CD14-positive monocyte (primary cell): ENCODE measurements at regions not wholly inside any gene's neighbourhood (a gene's known extent, or its start where the extent isn't known, plus 50 kb on each side); places are given as distances from the start of the nearest gene placed in this dataset.
"Not testable (repeated sequence)": the region's sequence is repeated elsewhere in the genome, so short reads cannot be mapped to it uniquely, and the experiment has no call there.

Source experiments
- DNase-seq, 3 donors: peaks; one replicate each; pipeline ENCODE4 v3.0.0-alpha.2; 2011 to 2022
- H2AFZ ChIP-seq: 2 replicates; pipeline ENCODE4 v1.6.0; 2012; ENCODE audit warnings: mild to moderate bottlenecking, low read depth, low read length, inconsistent platforms; ENCODE audit not compliant: insufficient read depth, poor library complexity, severe bottlenecking
- H3K27ac ChIP-seq, 2 donors: 1 replicate in 1 of 2; 2 replicates in 1 of 2; pipeline ENCODE4 v1.5.1; 2012 to 2013; ENCODE audit warnings: low read length in 2 of 2, control low read depth in 1 of 2, inconsistent platforms in 1 of 2, low read depth in 1 of 2, mild to moderate bottlenecking in 1 of 2
- H3K27me3 ChIP-seq, 2 donors: one replicate each; pipeline versions ENCODE4 v1.6.0 to v1.6.1; 2011 to 2013; ENCODE audit warnings: low read length in 2 of 2; ENCODE audit not compliant: control insufficient read depth in 2 of 2, insufficient read depth in 2 of 2
- H3K36me3 ChIP-seq, 2 donors: replicated peaks in 1 of 2; 1 replicate in 1 of 2; 2 replicates in 1 of 2; pipeline versions ENCODE4 v1.5.1 to v1.6.1; 2012 to 2013; ENCODE audit warnings: low read length in 2 of 2, control low read depth in 1 of 2, inconsistent platforms in 1 of 2, mild to moderate bottlenecking in 1 of 2; ENCODE audit not compliant: insufficient read depth in 2 of 2, control insufficient read depth in 1 of 2
- H3K4me1 ChIP-seq, 2 donors: 1 replicate in 1 of 2; 2 replicates in 1 of 2; pipeline versions ENCODE4 v1.5.1 to v1.6.1; 2012 to 2013; ENCODE audit warnings: low read length in 2 of 2, control low read depth in 1 of 2, inconsistent platforms in 1 of 2, mild to moderate bottlenecking in 1 of 2, moderate library complexity in 1 of 2; ENCODE audit not compliant: insufficient read depth in 2 of 2, control insufficient read depth in 1 of 2
- H3K4me2 ChIP-seq: replicated peaks from 2 replicates; pipeline ENCODE3; 2012; ENCODE audit warnings: low read length, moderate library complexity, mild to moderate bottlenecking; ENCODE audit not compliant: poor library complexity, severe bottlenecking; ENCODE audit errors: extremely low read depth
- H3K4me3 ChIP-seq, 3 experiments: fragments of 200-600 bp in 1 of 3; sonication (generic) in 1 of 3; replicated peaks in 1 of 3; 1 replicate in 2 of 3; 2 replicates in 1 of 3; pipeline ENCODE4 v1.5.1; 2011 to 2013; ENCODE audit warnings: low read length in 3 of 3, mild to moderate bottlenecking in 3 of 3, control low read depth in 2 of 3, low read depth in 2 of 3, inconsistent platforms in 1 of 3, moderate library complexity in 1 of 3
- H3K79me2 ChIP-seq: 2 replicates; pipeline ENCODE4 v1.6.0; 2012; ENCODE audit warnings: mild to moderate bottlenecking, control low read depth, inconsistent platforms, low read length, moderate library complexity; ENCODE audit not compliant: insufficient read depth
- H3K9ac ChIP-seq: 2 replicates; pipeline ENCODE4 v1.6.0; 2017; ENCODE audit warnings: low read length, mild to moderate bottlenecking; ENCODE audit not compliant: insufficient read depth, poor library complexity, severe bottlenecking
- H3K9me3 ChIP-seq, 2 donors: replicated peaks in 1 of 2; 1 replicate in 1 of 2; 2 replicates in 1 of 2; pipeline versions ENCODE4 v1.5.1 to v1.6.1; 2012 to 2013; ENCODE audit warnings: low read length in 2 of 2, control low read depth in 1 of 2; ENCODE audit not compliant: control insufficient read depth in 1 of 2, insufficient read depth in 1 of 2
- H4K20me1 ChIP-seq: 2 replicates; pipeline ENCODE4 v1.6.0; 2012; ENCODE audit warnings: mild to moderate bottlenecking, low read length, control low read depth, moderate library complexity; ENCODE audit not compliant: insufficient read depth
- H3K27ac Mint-ChIP-seq, 7 donors: one replicate each; pipeline ENCODE4 v1.8.0; 2020; ENCODE audit warnings: mild to moderate bottlenecking in 7 of 7, mixed read lengths in 7 of 7, moderate library complexity in 6 of 7, inconsistent platforms in 2 of 7
- H3K27me3 Mint-ChIP-seq, 3 donors: one replicate each; pipeline ENCODE4 v1.8.0; 2021 to 2022; ENCODE audit warnings: low read depth in 3 of 3, mild to moderate bottlenecking in 3 of 3, mixed read lengths in 3 of 3, moderate library complexity in 3 of 3, inconsistent platforms in 1 of 3
- H3K36me3 Mint-ChIP-seq, 2 donors: one replicate each; pipeline ENCODE4 v1.8.0; 2020; ENCODE audit warnings: mixed read lengths in 2 of 2, inconsistent platforms in 1 of 2, mild to moderate bottlenecking in 1 of 2
- H3K4me1 Mint-ChIP-seq: one replicate; pipeline ENCODE4 v1.8.0; 2020; ENCODE audit warnings: mild to moderate bottlenecking, mixed read lengths
- H3K4me3 Mint-ChIP-seq, 2 donors: one replicate each; pipeline ENCODE4 v1.8.0; 2020; ENCODE audit warnings: mild to moderate bottlenecking in 2 of 2, mixed read lengths in 2 of 2, moderate library complexity in 1 of 2
- H3K9me3 Mint-ChIP-seq, 7 donors: one replicate each; pipeline ENCODE4 v1.8.0; 2020 to 2022; ENCODE audit warnings: mixed read lengths in 7 of 7, mild to moderate bottlenecking in 6 of 7, moderate library complexity in 6 of 7, inconsistent platforms in 2 of 7
- WGBS: methylation state at CpG from one replicate; pipeline ENCODE4 v1.1.5; 2013; ENCODE audit warnings: missing lambda C conversion rate; ENCODE audit not compliant: insufficient coverage; 5-methylcytosine and 5-hydroxymethylcytosine counted together
- intact Hi-C, 2 donors: fragments of 100-400 bp; cut with micrococcal nuclease; formaldehyde crosslinking; loops; one replicate each; pipeline versions ENCODE4 v1.15.0 to v1.15.1; 2023
- TF ChIP-seq, protein P1 (sequence below): fragments of 200-600 bp; IDR thresholded peaks from one replicate; pipeline ENCODE4 v1.8.0; 2022; ENCODE audit warnings: antibody characterized with exemption, mild to moderate bottlenecking

DNA sequence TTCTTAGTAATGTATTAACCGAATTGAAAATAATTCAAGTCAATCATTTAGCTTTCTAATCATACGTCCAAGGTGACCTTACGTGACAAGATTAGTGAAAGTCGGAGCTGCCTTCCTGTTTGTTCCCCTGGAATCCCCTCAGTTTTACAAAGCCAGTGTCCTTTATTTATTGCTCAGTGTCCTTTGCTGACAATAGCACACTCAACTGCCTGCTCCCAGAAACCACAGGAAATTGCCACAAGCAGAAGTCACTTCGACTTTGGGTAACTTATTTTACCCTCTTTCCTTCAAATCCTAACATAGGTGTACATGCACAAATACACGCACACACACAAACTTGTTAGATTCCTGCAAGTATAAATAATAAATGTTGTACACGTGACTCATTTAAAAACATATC is 1167.7 kb upstream of the ADGRB3 start:
- Histone ChIP-seq H3K9me3 (peaks cover 0 to 12% of the 10 kb centered on the region in 2 donors), H3K9ac (no peak overlapping the region), H3K4me3 (no peak overlapping the region), H4K20me1 (no peaks in the 10 kb centered on the region), H2AFZ (no peak overlapping the region), H3K79me2 (no peaks in the 10 kb centered on the region), H3K27ac (no peak overlapping the region), H3K36me3 (no peaks in the 10 kb centered on the region), H3K4me2 (no peak overlapping the region), H3K27me3 (no peaks in the 10 kb centered on the region), H3K4me1 (no peaks in the 10 kb centered on the region)
- no peak overlapping the region for H3K27ac Mint-ChIP-seq
- H3K4me3 Mint-ChIP-seq: no peak overlapping the region
- DNase-seq: no peak
- no peaks in the 10 kb centered on the region for H3K36me3 Mint-ChIP-seq
- no CpG with 5 or more reads among the region's 7 CpGs for WGBS
- TF ChIP-seq, protein P1, sequence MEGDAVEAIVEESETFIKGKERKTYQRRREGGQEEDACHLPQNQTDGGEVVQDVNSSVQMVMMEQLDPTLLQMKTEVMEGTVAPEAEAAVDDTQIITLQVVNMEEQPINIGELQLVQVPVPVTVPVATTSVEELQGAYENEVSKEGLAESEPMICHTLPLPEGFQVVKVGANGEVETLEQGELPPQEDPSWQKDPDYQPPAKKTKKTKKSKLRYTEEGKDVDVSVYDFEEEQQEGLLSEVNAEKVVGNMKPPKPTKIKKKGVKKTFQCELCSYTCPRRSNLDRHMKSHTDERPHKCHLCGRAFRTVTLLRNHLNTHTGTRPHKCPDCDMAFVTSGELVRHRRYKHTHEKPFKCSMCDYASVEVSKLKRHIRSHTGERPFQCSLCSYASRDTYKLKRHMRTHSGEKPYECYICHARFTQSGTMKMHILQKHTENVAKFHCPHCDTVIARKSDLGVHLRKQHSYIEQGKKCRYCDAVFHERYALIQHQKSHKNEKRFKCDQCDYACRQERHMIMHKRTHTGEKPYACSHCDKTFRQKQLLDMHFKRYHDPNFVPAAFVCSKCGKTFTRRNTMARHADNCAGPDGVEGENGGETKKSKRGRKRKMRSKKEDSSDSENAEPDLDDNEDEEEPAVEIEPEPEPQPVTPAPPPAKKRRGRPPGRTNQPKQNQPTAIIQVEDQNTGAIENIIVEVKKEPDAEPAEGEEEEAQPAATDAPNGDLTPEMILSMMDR: no peak
- H3K9me3 Mint-ChIP-seq: peaks cover 0 to 8% (median 3%) of the 10 kb centered on the region in 7 donors
- intact Hi-C loops: no loop called here
- no peaks in the 10 kb centered on the region for H3K4me1 Mint-ChIP-seq
- H3K27me3 Mint-ChIP-seq: no peaks in the 10 kb centered on the region

DNA sequence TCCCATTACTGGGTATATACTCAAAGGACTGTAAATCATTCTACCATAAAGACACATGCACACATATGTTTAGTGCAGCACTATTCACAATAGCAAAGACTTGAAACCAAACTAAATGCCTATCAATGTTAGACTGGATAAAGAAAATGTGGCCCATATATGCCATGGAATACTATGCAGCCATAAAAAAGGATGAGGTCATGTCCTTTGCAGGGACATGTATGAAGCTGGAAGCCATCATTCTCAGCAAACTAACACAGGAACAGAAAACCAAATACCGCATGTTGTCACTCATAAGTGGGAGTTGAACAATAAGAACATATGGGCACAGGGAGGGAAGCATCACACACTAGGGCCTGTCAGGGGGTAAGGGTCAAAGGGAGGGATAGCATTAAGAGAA is 1172.4 kb upstream of the ADGRB3 start:
- H3K36me3 Mint-ChIP-seq, H3K79me2 ChIP-seq, H3K27ac ChIP-seq, H3K4me2 ChIP-seq, H2AFZ ChIP-seq, H3K4me3 ChIP-seq, H3K27ac Mint-ChIP-seq, H4K20me1 ChIP-seq, intact Hi-C loops, H3K27me3 Mint-ChIP-seq, H3K4me1 ChIP-seq, H3K27me3 ChIP-seq, H3K36me3 ChIP-seq, H3K9ac ChIP-seq, H3K4me3 Mint-ChIP-seq, H3K4me1 Mint-ChIP-seq, DNase-seq: not testable (repeated sequence)
- H3K9me3 ChIP-seq: peaks cover 14 to 20% of the 10 kb centered on the region in 2 donors
- no CpG with 5 or more reads among the region's 1 CpG for WGBS
- peaks cover 5 to 16% (median 11%) of the 10 kb centered on the region in 7 donors for H3K9me3 Mint-ChIP-seq
